HAP-1 (cell line): ENCODE measurements at regions not wholly inside any gene's neighbourhood (a gene's known extent, or its start where the extent isn't known, plus 50 kb on each side); places are given as distances from the start of the nearest gene placed in this dataset.

Source experiments
- DNase-seq, 2 experiments: peaks; one replicate each; pipeline ENCODE4 v3.0.0-alpha.2; 2016 to 2020; ENCODE audit warnings: low spot score in 2 of 2
- H3K27me3 ChIP-seq: fragments of 250-450 bp; sonication (Bioruptor Pico); 2 replicates; pipeline ENCODE4 v1.5.1; 2020; ENCODE audit warnings: low read depth, mild to moderate bottlenecking, moderate library complexity
- H3K36me3 ChIP-seq: fragments of 250-450 bp; sonication (Bioruptor Pico); replicated peaks from 2 replicates; pipeline ENCODE4 v1.5.1; 2020; ENCODE audit warnings: mild to moderate bottlenecking
- H3K4me1 ChIP-seq: fragments of 250-450 bp; sonication (Bioruptor Pico); 2 replicates; pipeline ENCODE4 v1.5.1; 2020; ENCODE audit warnings: mild to moderate bottlenecking
- H3K4me3 ChIP-seq: fragments of 250-450 bp; sonication (Bioruptor Pico); 2 replicates; pipeline ENCODE4 v1.5.1; 2020; ENCODE audit warnings: mild to moderate bottlenecking, moderate library complexity
- H3K9me3 ChIP-seq: fragments of 250-450 bp; sonication (Bioruptor Pico); 2 replicates; pipeline ENCODE4 v1.5.1; 2020; ENCODE audit warnings: mild to moderate bottlenecking, moderate library complexity
- in situ Hi-C: fragments of 300-500 bp; cut with MboI; formaldehyde crosslinking; loops from 3 replicates; pipeline ENCODE4 v1.14.3; 2020; ENCODE audit warnings: low sequenced_read_pairs, inconsistent platforms, mixed read lengths

DNA sequence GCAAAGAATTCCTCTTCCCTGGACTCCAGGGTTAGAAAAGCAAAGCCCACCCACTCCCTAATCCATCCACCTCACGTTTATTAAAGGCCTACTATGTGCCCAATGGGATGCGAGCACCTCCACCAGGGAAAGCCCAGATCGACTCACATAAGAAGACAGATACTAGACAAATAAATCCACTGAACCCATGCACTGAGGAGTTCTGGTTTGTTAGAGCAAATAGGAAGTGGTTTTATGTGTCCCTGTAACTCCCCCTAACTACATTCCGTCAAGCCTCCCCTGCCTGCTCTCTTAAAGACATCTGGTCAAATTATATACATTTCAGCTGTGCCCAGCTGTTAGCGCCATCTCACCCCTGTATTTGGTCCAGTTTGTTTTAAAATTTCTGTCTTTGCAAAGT is 218.5 kb upstream of the RPL38 start:
- no peaks in the 10 kb centered on the region for H3K27me3 ChIP-seq
- no peak for DNase-seq
- H3K9me3 ChIP-seq, result no peaks in the 10 kb centered on the region
- no peaks in the 10 kb centered on the region for H3K4me1 ChIP-seq
- no peaks in the 10 kb centered on the region for H3K36me3 ChIP-seq
- H3K4me3 ChIP-seq, result no peak overlapping the region
- in situ Hi-C loops, result no loop called here

DNA sequence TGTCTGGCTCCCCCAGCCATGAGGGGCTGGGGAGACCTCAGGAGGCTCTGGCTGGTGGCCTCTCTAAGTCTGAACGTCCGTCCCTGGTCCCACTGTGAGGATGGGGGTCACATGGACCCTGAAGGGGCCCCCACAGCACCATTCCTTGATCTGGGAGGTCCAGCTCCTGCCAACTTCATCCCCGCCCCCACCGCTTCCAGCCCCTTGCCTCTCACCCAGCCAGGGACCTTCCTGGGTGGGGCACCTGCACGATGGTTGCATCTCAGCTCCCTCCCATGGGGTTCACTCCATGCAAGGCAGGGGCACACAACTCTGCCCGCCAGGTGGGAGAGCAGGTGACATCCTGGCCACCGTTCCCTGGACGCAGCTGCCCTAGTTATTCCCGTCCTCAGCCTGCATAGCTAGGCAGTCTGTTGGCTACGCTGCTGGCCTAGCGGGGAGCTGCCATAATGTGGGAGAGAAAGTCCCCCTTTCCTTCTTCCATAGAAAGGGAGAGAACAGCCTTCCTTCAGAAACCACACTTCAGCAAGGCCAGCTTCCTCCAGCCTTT is 217.9 kb upstream of the RPL38 start:
- no peaks in the 10 kb centered on the region for H3K27me3 ChIP-seq
- no peak overlapping the region for H3K4me3 ChIP-seq
- H3K4me1 ChIP-seq, result no peaks in the 10 kb centered on the region
- no peaks in the 10 kb centered on the region for H3K36me3 ChIP-seq
- in situ Hi-C loops, result no loop called here
- no peaks in the 10 kb centered on the region for H3K9me3 ChIP-seq
- no peak for DNase-seq

DNA sequence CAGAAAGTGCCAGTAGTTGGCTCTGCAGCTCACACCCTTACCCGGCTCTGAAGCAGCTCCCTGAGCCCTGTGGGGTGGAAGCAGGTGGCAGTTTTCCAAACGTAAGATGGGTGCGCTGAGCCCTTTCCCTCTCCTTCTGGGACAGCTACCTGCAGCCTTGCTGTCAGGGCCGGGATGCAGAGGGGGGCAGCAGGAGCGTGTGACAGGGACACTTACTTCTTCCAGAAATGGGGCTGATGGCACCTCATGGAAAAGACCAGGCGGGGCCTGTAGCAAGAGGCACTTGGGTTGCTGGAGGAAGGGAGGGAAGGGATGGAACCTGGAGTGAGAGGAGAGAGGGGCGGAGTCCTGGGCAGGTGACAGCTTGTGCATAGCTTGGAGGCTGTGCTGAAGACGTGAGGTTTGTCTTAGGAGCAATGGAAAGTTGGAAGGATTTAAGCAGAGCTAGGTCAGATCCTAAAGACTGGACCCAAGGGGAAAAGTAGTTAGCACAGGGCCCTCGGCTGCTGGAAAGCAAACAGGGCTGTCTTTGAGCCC is 216.8 kb upstream of the RPL38 start:
- no peaks in the 10 kb centered on the region for H3K4me1 ChIP-seq
- no peak overlapping the region for H3K4me3 ChIP-seq
- H3K9me3 ChIP-seq, result no peaks in the 10 kb centered on the region
- H3K27me3 ChIP-seq, result no peaks in the 10 kb centered on the region
- in situ Hi-C loops, result no loop called here
- no peaks in the 10 kb centered on the region for H3K36me3 ChIP-seq
- no peak for DNase-seq

DNA sequence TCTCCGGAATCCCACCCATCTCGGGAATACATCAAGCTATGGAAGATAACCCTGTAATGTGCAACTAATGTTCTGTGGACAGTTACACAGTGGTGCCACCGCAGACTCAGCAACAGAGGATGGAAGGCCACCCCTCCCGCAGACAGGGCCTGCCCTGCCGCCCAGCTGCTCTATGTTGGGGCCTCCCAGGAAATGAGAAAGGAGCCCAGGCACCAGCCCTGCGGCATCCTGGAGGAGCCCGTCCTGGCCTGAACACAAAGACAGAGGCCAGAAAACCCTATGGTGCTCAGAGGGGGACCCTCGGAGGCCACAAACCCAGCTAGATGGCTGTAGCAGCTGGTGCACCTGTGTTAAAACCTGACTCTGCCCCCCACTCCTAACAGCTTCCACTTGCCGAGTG is 216.1 kb upstream of the RPL38 start:
- no peaks in the 10 kb centered on the region for H3K4me1 ChIP-seq
- H3K9me3 ChIP-seq, result no peaks in the 10 kb centered on the region
- DNase-seq, result no peak
- H3K36me3 ChIP-seq, result no peaks in the 10 kb centered on the region
- H3K27me3 ChIP-seq, result no peaks in the 10 kb centered on the region
- no peak overlapping the region for H3K4me3 ChIP-seq
- in situ Hi-C loops, result no loop called here

DNA sequence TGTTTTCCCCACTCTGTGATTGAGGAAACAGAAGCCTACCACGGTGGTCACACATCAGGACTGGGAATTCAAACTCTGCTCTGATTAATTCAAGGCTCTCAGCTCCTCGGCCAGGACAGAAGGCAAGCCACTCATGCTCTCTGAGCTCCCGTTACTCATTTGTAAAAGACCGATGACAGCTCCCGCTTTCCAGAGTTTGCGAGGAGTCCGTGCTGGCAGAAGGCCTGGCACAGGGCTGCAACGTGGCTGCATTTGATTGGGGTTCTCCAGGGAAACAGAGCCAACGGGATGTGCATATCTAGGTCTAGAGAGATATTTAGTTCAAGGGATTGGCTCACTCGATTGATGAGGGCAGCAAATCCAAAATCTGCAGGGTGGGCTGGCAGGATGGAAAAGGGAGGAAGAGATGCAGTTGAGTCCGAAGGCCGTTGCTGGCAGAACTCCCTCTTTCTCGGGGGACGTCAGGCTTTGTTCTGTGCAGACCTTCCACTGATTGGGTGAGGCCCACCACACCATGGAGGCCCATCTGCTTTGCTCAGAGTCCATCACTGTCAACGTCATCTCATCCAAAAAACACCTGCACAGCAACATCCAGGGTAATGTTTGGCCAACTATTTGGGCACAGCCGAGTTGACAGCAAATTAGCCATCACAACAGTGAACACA is 215.5 kb upstream of the RPL38 start:
- DNase-seq, result no peak
- in situ Hi-C loops, result no loop called here
- Histone ChIP-seq H3K9me3 (no peaks in the 10 kb centered on the region), H3K4me1 (no peaks in the 10 kb centered on the region), H3K4me3 (no peak overlapping the region), H3K27me3 (no peaks in the 10 kb centered on the region), H3K36me3 (no peaks in the 10 kb centered on the region)

DNA sequence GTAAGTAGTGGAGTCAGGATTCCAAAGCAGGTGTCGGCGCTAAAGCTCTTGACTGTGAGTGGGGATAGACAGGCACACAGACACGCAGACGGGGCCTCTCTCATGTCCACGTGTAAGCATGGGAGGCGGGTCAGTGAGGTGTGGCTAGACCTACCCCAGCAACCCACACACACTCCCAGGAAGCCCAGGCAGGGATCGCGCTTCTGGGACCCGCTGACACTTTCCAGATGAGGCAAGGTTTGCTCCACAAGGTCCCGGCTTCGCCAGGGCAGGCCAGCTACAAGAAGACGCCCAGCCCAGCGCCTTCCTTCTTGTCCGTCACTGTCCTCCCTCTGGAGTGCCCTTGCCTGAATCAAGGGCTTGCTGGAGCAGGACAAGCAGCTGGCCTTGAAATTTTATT is 213.8 kb upstream of the RPL38 start:
- H3K9me3 ChIP-seq, result no peaks in the 10 kb centered on the region
- H3K4me1 ChIP-seq, result no peaks in the 10 kb centered on the region
- no peak overlapping the region for H3K4me3 ChIP-seq
- in situ Hi-C loops, result no loop called here
- no peaks in the 10 kb centered on the region for H3K27me3 ChIP-seq
- no peaks in the 10 kb centered on the region for H3K36me3 ChIP-seq
- DNase-seq, result no peak

DNA sequence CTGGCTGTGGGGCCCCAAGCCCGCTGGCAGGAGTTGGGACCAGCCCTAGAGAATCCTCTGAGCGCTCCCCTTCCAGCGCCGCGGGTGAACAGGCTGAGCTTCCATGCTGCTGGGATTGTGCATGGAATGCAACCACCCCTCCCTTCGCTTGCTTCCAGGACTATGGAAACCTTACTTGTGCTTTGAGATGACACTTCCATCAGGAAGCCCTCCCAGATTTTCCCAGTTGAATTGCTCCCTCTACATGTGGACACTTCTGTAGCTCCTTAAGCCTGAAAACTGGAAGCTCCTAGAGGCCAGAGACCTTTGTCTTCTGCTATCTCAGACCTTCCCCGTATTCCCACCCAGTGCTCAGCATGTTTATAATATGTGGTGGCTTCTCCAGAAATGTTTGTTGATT is 213.2 kb upstream of the RPL38 start:
- H3K9me3 ChIP-seq, result no peaks in the 10 kb centered on the region
- H3K27me3 ChIP-seq, result no peaks in the 10 kb centered on the region
- no peak for DNase-seq
- in situ Hi-C loops, result no loop called here
- H3K36me3 ChIP-seq, result no peaks in the 10 kb centered on the region
- no peak overlapping the region for H3K4me3 ChIP-seq
- no peaks in the 10 kb centered on the region for H3K4me1 ChIP-seq

DNA sequence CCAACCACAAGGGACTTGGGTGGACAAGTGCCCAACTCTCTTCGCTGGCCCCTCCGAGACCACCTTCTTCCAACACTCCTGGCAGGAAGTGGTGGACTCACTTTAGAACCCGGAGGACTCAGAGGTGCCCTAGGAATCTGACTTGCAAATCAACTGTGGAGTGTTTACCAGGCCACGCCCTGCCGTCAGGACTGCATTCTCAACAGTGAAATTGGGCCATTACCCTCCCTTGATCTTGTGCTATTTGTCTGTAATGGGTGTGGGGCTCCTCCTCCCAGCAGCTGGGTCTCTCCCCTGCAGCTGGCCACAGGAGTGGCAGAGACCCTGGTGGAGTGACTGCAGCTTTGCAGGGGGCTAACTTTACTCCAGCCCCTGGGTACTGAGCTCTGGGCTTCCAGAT is 212.2 kb upstream of the RPL38 start:
- no peaks in the 10 kb centered on the region for H3K27me3 ChIP-seq
- in situ Hi-C loops, result no loop called here
- no peak for DNase-seq
- no peak overlapping the region for H3K4me3 ChIP-seq
- H3K4me1 ChIP-seq, result no peaks in the 10 kb centered on the region
- no peaks in the 10 kb centered on the region for H3K9me3 ChIP-seq
- H3K36me3 ChIP-seq, result no peaks in the 10 kb centered on the region

DNA sequence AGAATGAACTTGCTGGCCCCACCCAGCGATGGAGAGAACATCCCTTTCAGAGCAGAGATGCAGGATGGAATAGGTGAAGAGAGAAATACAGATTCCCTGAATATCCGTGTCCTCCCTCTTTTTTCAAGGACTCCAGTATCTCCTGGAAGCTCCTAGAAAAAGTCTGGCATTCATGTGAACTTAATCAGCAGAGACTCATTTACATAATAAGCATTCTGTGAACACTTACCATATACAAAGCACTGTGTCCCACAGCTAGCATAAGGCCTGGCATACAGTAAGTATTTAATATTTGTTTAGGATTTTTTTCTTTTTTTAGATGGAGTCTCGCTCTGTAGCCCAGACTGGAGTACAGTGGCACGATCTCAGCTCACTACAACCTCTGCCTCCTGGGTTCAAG is 208.5 kb upstream of the RPL38 start:
- no peak for DNase-seq
- Histone ChIP-seq H3K36me3 (no peaks in the 10 kb centered on the region), H3K4me3 (no peak overlapping the region), H3K4me1 (0 out of 2 replicates have a peak, but pooled peaks cover 2% of the 10 kb centered on the region), H3K27me3 (no peaks in the 10 kb centered on the region), H3K9me3 (no peaks in the 10 kb centered on the region)
- in situ Hi-C loops, result no loop called here

DNA sequence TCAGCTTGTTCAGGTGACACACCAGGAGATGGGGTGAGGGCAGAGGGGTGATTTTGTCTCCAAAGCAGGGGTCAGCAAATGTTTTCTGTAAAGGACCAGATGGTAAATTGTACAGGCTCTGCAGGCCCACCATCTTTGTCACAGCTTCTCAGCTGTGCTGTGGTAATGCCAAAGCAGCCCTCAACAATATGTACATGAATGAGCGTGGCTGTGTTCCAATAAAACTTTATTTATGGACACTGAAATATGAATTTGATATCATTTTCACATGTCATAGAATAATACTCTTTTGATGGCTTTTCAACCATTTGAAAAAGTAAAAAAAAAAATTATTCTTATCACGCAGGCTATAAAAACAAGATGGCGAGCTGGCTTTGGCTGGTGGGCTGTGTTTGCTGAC is 206.4 kb upstream of the RPL38 start:
- Histone ChIP-seq H3K9me3 (no peaks in the 10 kb centered on the region), H3K4me1 (0 out of 2 replicates have a peak, but pooled peaks cover 2% of the 10 kb centered on the region), H3K36me3 (no peaks in the 10 kb centered on the region), H3K4me3 (no peak overlapping the region), H3K27me3 (no peaks in the 10 kb centered on the region)
- no peak for DNase-seq
- in situ Hi-C loops, result no loop called here

DNA sequence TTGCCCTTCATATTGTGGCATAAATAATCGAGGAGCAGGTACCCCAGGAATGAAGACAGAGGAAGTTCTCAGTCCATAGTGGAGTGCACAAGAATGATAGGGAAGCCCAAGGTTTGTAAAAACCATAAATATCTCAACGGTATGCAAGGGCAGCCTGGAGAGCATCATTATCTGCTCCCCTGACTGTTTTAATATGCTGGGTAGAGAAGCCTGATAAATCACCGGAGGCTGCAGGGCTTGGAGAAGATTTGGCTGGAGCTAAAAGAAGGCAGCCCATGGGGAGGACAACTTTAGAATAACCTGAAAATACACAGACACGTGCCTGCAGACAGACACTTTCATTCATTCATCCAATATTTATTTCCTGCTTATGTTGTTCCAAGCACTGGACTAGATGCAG is 205.2 kb upstream of the RPL38 start:
- in situ Hi-C loops, result no loop called here
- Histone ChIP-seq H3K36me3 (no peaks in the 10 kb centered on the region), H3K9me3 (no peaks in the 10 kb centered on the region)

DNA sequence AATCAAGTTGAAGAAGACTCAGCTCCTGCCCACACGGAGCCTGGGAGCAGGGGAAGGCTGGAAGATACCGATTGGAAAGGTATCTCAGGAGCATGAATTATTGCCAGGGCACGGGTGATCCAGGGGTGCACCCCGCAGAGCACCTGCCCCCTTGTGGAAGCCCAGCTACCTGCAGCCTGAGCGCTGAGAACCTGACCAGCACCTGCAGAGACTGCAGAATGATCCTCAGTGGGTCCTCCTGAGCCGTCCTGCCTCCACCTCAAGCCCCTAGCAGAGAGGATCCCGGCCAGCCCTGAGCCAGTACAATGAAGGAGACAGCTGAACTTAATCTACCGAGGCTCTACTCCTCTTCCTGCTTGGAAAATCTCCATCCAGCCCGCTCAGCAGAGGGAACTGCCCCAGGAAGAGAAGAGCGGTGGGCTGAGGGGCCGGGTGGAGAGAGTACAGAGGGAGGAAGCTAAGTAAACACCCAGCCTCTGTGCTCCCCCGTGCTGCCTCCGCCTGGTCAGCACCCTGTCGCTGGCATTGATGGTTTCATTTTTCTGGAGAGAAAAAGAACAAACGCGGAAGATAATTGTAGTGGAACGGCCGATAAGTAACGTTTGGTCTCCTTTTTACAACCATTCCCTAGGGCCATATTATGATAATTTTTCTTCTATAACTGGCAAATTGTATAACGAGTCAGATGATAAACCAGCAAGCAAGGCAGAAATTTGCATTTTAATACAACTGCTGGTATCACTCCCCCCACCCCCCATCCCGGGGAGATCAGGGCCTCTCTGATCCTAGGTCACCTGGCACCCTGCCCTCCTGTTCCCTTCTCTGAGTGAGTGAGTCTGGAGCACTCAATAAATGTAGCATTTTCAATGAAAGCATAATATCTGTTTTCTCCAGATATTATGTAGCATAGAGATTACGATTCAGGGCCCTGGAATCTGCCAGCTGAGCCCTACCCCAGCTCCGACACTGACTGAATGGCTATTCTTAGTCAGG is 204.5 kb upstream of the RPL38 start:
- peak; percentile 7 to 78 for DNase-seq
- H3K27me3 ChIP-seq, result no peaks in the 10 kb centered on the region
- no peaks in the 10 kb centered on the region for H3K36me3 ChIP-seq
- H3K9me3 ChIP-seq, result no peaks in the 10 kb centered on the region
- in situ Hi-C loops, result no loop called here
- 0 out of 2 replicates have a peak, but pooled peaks cover 2% of the 10 kb centered on the region for H3K4me1 ChIP-seq
- H3K4me3 ChIP-seq, result no peak overlapping the region

More for the DNA sequence above, 205.2 kb upstream of the RPL38 start:
- Histone ChIP-seq H3K4me3 (no peak overlapping the region), H3K4me1 (0 out of 2 replicates have a peak, but pooled peaks cover 2% of the 10 kb centered on the region), H3K27me3 (no peaks in the 10 kb centered on the region)
- DNase-seq, result no peak

DNA sequence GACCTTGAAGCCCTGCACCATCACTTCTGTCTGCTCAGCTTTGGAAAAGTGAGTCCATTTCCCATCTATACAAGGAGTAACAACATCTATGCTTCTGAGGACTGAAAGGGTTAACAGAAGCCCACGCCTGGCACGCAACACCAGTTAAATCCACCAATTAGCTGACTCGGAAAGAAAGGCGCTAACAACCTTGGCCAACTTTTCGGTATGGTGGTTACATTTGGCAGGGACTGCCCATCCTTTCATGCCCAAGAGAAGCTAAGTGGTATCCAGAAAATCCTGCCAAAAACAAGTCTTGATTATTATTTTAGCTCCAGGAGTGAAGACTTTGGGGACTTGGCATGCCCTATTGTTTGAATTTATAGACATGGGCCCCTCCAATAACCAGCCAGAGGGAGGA is 202.3 kb upstream of the RPL38 start:
- Histone ChIP-seq H3K4me3 (no peak overlapping the region), H3K4me1 (0 out of 2 replicates have a peak, but pooled peaks cover 2% of the 10 kb centered on the region), H3K36me3 (no peaks in the 10 kb centered on the region), H3K9me3 (no peaks in the 10 kb centered on the region), H3K27me3 (no peaks in the 10 kb centered on the region)
- no peak for DNase-seq
- in situ Hi-C loops, result no loop called here

DNA sequence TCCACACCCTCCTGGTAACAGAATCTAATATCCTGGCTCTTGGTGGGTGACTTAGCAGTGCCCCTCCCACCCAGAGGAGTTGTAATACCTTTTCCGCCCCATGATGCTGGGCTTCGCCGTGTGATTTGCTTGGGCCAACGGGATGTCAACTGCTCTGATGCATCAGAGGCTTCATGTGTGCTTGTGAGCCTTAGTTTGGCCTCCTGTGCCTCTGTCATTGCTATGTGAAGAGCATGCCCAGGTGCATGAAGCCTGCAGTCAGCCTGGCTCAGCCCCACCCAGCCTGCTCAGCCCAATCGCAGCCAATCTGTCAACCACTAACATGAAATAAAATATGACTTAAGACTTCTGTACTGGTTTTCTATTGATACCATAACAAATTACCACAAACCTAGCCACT is 201.2 kb upstream of the RPL38 start:
- no peaks in the 10 kb centered on the region for H3K27me3 ChIP-seq
- no peak overlapping the region for H3K4me3 ChIP-seq
- H3K36me3 ChIP-seq, result no peaks in the 10 kb centered on the region
- 0 out of 2 replicates have a peak, but pooled peaks cover 2% of the 10 kb centered on the region for H3K4me1 ChIP-seq
- in situ Hi-C loops, result no loop called here
- DNase-seq, result no peak
- H3K9me3 ChIP-seq, result no peaks in the 10 kb centered on the region
